Activated naive CD8-positive, alpha-beta T cell treated with anti-CD3 and anti-CD28 coated beads, Interleukin-2, amount 50 U/mL, for 24 hours (primary cell): ENCODE measurements at regions not wholly inside any gene's neighbourhood (a gene's known extent, or its start where the extent isn't known, plus 50 kb on each side); places are given as distances from the start of the nearest gene placed in this dataset.
A peak's percentile ranks its signal among the peaks of the same experiment; 100 is the strongest.

Experiments used
- ATAC-seq: fragments of 150-1000 bp; cut with Tn5 transposase; one replicate; pipeline ENCODE4 v1.10.0; 2021
- DNase-seq: peaks from one replicate; pipeline ENCODE4 v3.0.0; 2021
- H3K27ac Mint-ChIP-seq: one replicate; pipeline ENCODE4 v1.8.0; 2021; ENCODE audit warnings: mild to moderate bottlenecking, mixed read lengths
- H3K27me3 Mint-ChIP-seq: one replicate; pipeline ENCODE4 v1.8.0; 2021; ENCODE audit warnings: mixed read lengths
- H3K36me3 Mint-ChIP-seq: one replicate; pipeline ENCODE4 v1.8.0; 2021; ENCODE audit warnings: low read depth, mixed read lengths
- H3K4me1 Mint-ChIP-seq: one replicate; pipeline ENCODE4 v1.8.0; 2021; ENCODE audit warnings: mixed read lengths
- H3K4me3 Mint-ChIP-seq: one replicate; pipeline ENCODE4 v1.8.0; 2021; ENCODE audit warnings: mild to moderate bottlenecking, moderate library complexity, mixed read lengths
- H3K9me3 Mint-ChIP-seq: one replicate; pipeline ENCODE4 v1.8.0; 2021; ENCODE audit warnings: mixed read lengths

DNA sequence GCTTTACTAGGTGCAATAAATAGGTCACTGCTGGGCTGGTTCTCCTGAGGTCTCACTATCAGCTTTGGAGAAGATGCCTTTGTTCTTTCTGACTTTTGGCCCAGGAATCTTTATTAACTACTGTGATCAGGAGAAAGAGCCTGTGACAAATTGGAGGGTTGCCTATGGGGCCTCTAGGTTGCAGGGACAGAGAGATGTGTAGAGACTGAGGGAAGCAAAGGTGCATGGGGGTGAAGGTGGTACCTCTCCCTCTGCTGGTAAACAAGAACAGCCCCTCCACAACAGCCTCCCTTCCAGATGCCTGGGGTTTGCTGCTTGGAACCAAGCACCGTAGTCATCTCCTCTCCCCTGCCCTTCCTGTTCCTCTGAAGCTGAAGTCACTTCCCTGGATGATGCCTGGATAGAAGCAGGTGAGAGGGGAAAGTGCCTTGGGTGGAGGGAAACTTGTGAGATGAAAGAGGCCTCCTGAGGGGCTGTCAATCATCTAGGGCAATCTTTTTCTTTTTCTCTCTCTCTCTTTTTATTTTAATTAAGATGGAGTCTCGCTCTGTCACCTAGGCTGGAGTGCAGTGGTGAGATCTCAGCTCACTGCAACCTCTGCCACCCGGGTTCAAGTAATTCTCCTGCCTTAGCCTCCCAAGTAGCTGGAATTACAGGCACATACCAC is 57.4 kb upstream of the DUSP22 start:
- no peak overlapping the region for H3K4me3 Mint-ChIP-seq
- H3K27me3 Mint-ChIP-seq: no peaks in the 10 kb centered on the region
- ATAC-seq: no peak
- no peaks in the 10 kb centered on the region for H3K36me3 Mint-ChIP-seq
- H3K9me3 Mint-ChIP-seq: no peaks in the 10 kb centered on the region
- peaks cover 60% of the 10 kb centered on the region for H3K4me1 Mint-ChIP-seq
- H3K27ac Mint-ChIP-seq: peak overlapping the region; percentile 89
- DNase-seq: no peak

DNA sequence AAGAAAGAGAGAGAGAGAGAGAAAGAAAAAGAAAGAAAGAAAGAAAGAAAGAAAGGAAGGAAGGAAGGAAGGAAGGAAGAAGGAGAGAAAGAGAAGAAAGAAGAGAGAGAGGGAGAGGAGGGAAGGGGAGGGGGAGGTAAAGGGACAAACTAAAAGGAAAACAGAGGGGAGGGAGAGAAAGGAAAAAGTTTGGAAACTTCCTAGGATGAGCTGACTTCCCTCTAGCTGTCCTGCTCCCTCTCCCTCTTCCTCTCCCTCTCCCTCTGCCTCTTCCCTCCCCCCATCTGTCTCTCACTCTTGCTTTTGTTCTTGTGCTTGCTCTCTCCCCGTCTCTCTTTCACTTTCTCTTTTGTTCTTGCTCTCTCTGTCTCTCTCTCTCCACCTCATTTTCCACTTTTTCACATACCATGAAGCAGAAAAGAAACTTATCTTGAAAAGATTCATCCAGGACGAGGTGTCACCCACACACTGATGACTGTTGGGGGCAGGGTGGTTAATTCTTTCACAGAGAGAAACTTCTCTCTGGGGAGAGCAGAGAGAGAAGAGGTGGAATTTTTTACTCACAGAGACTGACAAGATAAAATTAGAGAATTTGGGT is 56.4 kb upstream of the DUSP22 start:
- Mint-ChIP-seq H3K36me3 (no peaks in the 10 kb centered on the region), H3K4me1 (peaks cover 51% of the 10 kb centered on the region), H3K27ac (peak overlapping the region; percentile 89), H3K9me3 (no peaks in the 10 kb centered on the region), H3K27me3 (no peaks in the 10 kb centered on the region), H3K4me3 (peak overlapping the region; percentile 62)
- ATAC-seq: peak; percentile 88
- DNase-seq: peak; percentile 67

DNA sequence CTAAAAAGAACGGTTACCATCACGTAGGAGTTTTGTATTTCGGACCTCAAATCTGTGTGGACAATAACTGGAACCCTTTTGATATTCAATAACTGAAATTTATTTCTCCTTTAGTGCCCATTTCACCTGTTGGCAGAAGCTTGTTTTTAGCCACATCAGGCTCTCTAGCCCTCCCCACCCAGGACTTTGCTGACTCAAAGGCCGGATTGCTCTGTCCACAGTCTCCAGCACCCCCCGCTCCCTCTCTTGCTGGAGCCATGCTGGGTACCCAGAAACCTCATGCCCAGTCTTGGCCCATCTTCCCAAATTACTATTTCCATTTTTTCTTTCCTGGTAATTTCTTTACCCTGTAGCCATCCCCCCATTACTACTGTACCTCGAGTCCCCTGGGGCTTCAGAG is 55.8 kb upstream of the DUSP22 start:
- no peaks in the 10 kb centered on the region for H3K36me3 Mint-ChIP-seq
- H3K4me1 Mint-ChIP-seq: peaks cover 47% of the 10 kb centered on the region
- no peaks in the 10 kb centered on the region for H3K9me3 Mint-ChIP-seq
- H3K27ac Mint-ChIP-seq: peak overlapping the region; percentile 89
- H3K27me3 Mint-ChIP-seq: no peaks in the 10 kb centered on the region
- peak overlapping the region; percentile 29 for H3K4me3 Mint-ChIP-seq
- ATAC-seq (no peak), DNase-seq (no peak)

DNA sequence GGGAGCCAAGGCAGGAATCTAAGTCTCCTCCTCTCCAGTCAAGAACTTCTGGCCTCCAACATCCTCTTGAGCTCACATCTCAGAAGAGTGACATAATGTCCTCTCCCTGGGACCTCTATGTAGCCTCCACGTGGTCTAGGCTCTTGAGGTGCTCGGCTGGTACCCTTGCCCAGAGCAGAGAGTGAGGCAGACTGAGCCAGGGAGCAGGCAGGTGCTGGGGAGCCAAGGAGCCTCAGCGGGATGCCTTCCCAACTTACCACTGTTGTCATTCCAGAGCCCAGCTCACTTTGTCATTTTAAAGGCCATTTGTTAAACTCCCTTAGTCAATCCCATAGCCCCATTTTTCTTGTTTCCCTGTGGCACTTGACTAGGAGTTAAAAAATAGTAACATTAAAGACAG is 52.1 kb upstream of the DUSP22 start:
- H3K4me1 Mint-ChIP-seq: peaks cover 22% of the 10 kb centered on the region
- H3K27me3 Mint-ChIP-seq: no peaks in the 10 kb centered on the region
- no peak overlapping the region for H3K27ac Mint-ChIP-seq
- ATAC-seq (no peak), DNase-seq (no peak)
- H3K9me3 Mint-ChIP-seq: peaks cover 11% of the 10 kb centered on the region
- H3K4me3 Mint-ChIP-seq: no peak overlapping the region
- no peaks in the 10 kb centered on the region for H3K36me3 Mint-ChIP-seq

DNA sequence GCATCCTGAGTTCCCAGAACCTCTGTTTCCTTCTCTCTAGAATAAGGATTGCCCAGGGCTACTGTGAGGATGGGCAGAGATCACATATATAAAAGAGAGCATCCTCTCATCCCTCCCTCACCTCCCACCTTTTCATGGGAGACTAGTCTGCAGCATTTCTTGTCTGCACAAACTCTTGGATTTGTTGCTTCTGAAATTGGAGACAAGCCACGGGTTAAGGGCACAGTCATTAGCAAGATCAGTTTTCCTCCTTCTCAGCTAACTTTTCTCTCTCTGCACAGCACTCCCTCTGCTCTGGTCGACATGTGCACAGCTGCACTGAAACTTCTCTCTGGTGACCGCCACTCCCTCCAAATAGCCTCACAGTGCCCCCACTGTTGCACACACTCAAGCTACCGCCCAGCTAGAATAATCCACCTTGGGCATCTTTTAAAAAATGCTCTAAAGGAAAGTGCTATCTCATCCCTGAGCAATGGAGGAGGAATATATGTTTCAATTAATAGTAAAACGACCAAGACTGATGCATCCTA is 50.9 kb upstream of the DUSP22 start:
- no peak overlapping the region for H3K27ac Mint-ChIP-seq
- ATAC-seq (no peak), DNase-seq (no peak)
- no peaks in the 10 kb centered on the region for H3K36me3 Mint-ChIP-seq
- peaks cover 11% of the 10 kb centered on the region for H3K9me3 Mint-ChIP-seq
- H3K4me3 Mint-ChIP-seq: no peak overlapping the region
- H3K27me3 Mint-ChIP-seq: no peaks in the 10 kb centered on the region
- H3K4me1 Mint-ChIP-seq: peaks cover 10% of the 10 kb centered on the region
